ENCODE measurements at regions not wholly inside any gene's neighbourhood (a gene's known extent, or its start where the extent isn't known, plus 50 kb on each side); places are given as distances from the start of the nearest gene placed in this dataset.
"Not testable (repeated sequence)": the region's sequence is repeated elsewhere in the genome, so short reads cannot be mapped to it uniquely, and the experiment has no call there.

DNA sequence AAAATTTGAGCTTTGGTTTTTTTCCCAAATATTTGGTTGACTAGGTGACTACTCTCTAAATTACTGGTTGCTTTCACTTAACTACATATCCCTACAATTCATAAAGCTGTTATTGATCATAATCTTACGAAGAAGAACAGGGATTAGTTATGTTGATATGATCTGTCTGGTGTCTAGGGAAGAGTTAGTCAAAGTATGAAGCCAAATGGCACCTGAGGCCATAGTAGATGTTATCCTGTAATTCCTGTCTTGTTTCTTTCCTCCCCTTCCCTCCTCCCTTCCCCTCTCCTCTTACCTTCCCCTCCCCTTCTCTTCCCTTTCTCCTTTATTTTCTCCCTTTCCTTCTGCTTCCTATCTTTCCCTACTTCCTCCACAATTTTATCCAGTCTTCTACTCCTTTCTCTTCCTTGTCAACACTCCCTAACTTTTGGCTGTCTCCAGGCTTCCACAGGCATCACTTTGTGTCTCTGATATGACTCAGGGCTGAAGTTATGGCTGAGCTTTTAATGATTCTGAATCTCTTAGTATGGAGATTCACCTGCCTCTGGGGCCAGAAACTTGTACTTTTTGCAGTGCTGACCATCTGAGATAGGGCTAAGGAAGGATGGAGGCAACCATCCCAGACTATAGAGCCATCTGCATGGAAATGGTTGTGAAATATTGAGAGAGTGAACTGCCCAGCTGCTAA is 149.9 kb upstream of the TCF4 start:
- Histone ChIP-seq H3K4me1 (ENCODE audit: control insufficient read depth, insufficient read depth, low read length) (no peaks in the 10 kb centered on the region), H3K9ac (ENCODE audit: low read length) (no peak overlapping the region), H3K27me3 (ENCODE audit: control insufficient read depth, insufficient read depth, low read length) (no peaks in the 10 kb centered on the region), H3K4me3 (ENCODE audit: low read length) (no peak overlapping the region), H3K36me3 (ENCODE audit: control insufficient read depth, insufficient read depth, low read length) (no peaks in the 10 kb centered on the region), H3K27ac (ENCODE audit: low read depth, low read length) (no peak overlapping the region)

DNA sequence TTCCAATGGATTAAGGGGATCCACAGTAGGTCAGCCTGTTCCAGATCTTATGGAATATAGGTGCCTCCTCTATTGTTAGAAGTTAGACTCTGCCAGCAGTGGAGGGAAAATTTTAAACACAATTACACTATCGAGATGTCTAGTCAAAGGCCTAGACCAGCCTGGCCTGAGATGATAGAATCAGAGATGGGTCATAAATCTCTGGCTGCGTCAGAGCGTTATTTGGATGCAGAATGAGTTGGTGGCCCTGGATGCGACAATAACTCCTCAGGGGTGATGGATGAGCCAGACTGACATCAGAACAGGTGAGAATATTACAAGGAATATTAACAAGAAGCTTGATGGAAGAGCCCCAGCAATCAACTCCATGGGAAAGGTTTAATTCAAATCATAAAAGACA is 149.3 kb upstream of the TCF4 start:
- H3K9ac ChIP-seq (ENCODE audit: low read length), result no peak overlapping the region
- no peaks in the 10 kb centered on the region for H3K27me3 ChIP-seq (ENCODE audit: control insufficient read depth, insufficient read depth, low read length)
- H3K4me1 ChIP-seq (ENCODE audit: control insufficient read depth, insufficient read depth, low read length), result no peaks in the 10 kb centered on the region

DNA sequence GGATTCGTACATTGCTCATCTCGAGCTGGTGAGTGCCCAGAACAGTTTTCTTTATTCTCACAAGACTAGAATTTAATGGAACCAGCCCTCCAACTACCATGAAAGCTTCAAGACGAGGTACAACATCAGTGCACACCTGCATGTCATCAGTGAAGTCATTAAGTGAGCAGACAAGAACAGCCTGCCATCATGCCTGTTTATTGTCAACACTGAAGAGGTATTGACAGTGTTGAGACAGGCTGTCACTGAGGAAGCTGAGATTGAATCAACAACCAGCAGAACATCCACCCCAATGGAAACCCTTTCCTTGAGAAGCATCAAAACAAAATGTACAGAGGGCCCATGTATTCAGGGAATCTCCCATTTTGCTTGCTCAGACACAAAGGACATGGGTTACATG is 148.0 kb upstream of the TCF4 start:
- no peaks in the 10 kb centered on the region for H3K27me3 ChIP-seq (ENCODE audit: control insufficient read depth, insufficient read depth, low read length)
- H3K36me3 ChIP-seq (ENCODE audit: control insufficient read depth, insufficient read depth, low read length), result no peaks in the 10 kb centered on the region
- H3K4me1 ChIP-seq (ENCODE audit: control insufficient read depth, insufficient read depth, low read length), result no peaks in the 10 kb centered on the region
- H3K9ac ChIP-seq (ENCODE audit: low read length), result no peak overlapping the region
- H3K4me3 ChIP-seq (ENCODE audit: low read length), result no peak overlapping the region
- H3K27ac ChIP-seq (ENCODE audit: low read depth, low read length), result no peak overlapping the region

More for the DNA sequence above, 149.3 kb upstream of the TCF4 start:
- H3K36me3 ChIP-seq (ENCODE audit: control insufficient read depth, insufficient read depth, low read length), result no peaks in the 10 kb centered on the region
- no peak overlapping the region for H3K4me3 ChIP-seq (ENCODE audit: low read length)
- H3K27ac ChIP-seq (ENCODE audit: low read depth, low read length), result no peak overlapping the region

- Histone ChIP-seq H3K27me3 (ENCODE audit: control insufficient read depth, insufficient read depth, low read length) (no peaks in the 10 kb centered on the region), H3K4me3 (ENCODE audit: low read length) (no peak overlapping the region)
Measured at GRCh38 chr18:55735199-55735855, 147.3 kb upstream of the TCF4 start.

DNA sequence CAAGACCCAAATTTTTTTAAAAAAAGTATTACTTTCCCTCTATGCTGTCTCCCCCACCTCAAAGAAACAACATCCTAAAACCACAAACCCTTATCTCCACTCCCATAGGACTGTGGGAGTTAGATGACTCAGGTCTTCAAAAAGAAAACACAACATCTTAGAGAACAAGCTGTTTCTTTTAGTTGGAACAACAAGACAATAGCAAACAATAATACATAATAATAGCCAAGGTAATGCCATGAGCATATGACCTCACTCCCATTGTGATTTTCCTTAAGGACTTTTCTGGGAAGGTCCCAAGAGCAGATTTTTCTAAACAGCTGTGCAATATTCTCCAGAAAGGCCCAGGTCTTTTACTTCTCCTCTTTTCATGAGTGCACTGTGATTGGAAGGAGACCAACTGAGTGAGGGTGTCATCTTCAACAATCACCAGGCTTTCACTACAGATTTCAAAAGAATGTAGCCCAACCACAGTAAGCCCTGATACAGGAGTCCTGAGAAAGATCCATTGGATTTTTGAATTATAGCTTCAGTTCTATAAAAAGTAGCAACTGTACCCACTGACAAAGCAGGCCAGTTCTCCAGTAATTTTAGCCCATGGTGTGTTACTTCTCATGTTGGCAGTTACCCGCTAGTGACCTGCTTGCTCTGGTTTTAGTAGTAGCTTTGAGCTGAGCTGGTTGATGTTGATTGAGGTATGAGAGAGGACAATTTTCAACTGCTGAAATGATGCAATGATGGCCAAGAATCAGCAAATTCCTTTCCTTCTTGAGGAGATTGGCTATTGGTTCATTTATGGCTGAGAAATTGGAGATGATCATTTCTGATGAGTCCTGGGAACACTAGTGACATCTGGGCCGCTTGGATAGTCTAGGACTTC is 144.5 kb upstream of the TCF4 start:
- no peaks in the 10 kb centered on the region for H3K36me3 ChIP-seq (ENCODE audit: control insufficient read depth, insufficient read depth, low read length)
- no peak overlapping the region for H3K9ac ChIP-seq (ENCODE audit: low read length)
- no peaks in the 10 kb centered on the region for H3K27me3 ChIP-seq (ENCODE audit: control insufficient read depth, insufficient read depth, low read length)
- H3K4me1 ChIP-seq (ENCODE audit: control insufficient read depth, insufficient read depth, low read length), result no peaks in the 10 kb centered on the region
- H3K4me3 ChIP-seq (ENCODE audit: low read length), result no peak overlapping the region
- H3K27ac ChIP-seq (ENCODE audit: low read depth, low read length), result no peak overlapping the region

More at GRCh38 chr18:55735199-55735855, 147.3 kb upstream of the TCF4 start:
- no peak overlapping the region for H3K27ac ChIP-seq (ENCODE audit: low read depth, low read length)
- no peaks in the 10 kb centered on the region for H3K36me3 ChIP-seq (ENCODE audit: control insufficient read depth, insufficient read depth, low read length)
- no peaks in the 10 kb centered on the region for H3K4me1 ChIP-seq (ENCODE audit: control insufficient read depth, insufficient read depth, low read length)
- no peak overlapping the region for H3K9ac ChIP-seq (ENCODE audit: low read length)

- H3K4me1 ChIP-seq (ENCODE audit: control insufficient read depth, insufficient read depth, low read length), result no peaks in the 10 kb centered on the region
- H3K36me3 ChIP-seq (ENCODE audit: control insufficient read depth, insufficient read depth, low read length), result no peaks in the 10 kb centered on the region
- no peaks in the 10 kb centered on the region for H3K27me3 ChIP-seq (ENCODE audit: control insufficient read depth, insufficient read depth, low read length)
- no peak overlapping the region for H3K9ac ChIP-seq (ENCODE audit: low read length)
- H3K27ac ChIP-seq (ENCODE audit: low read depth, low read length), result no peak overlapping the region
- H3K4me3 ChIP-seq (ENCODE audit: low read length), result no peak overlapping the region
Measured at GRCh38 chr18:55731594-55732042, 143.6 kb upstream of the TCF4 start.

DNA sequence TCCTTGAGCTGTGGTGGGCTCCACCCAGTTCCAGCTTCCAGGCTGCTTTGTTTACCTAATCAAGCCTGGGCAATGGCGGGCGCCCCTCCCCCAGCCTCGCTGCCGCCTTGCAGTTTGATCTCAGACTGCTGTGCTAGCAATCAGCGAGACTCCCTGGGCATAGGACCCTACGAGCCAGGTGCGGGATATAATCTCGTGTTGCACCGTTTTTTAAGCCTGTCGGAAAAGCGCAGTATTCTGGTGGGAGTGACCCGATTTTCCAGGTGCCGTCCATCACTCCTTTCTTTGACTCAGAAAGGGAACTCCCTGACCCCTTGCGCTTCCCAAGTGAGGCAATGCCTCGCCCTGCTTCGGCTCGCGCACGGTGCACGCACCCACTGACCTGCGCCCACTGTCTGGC is 133.0 kb upstream of the TCF4 start:
- not testable (repeated sequence) for H3K4me1 ChIP-seq (ENCODE audit: control insufficient read depth, insufficient read depth, low read length); H3K27me3 ChIP-seq (ENCODE audit: control insufficient read depth, insufficient read depth, low read length)

DNA sequence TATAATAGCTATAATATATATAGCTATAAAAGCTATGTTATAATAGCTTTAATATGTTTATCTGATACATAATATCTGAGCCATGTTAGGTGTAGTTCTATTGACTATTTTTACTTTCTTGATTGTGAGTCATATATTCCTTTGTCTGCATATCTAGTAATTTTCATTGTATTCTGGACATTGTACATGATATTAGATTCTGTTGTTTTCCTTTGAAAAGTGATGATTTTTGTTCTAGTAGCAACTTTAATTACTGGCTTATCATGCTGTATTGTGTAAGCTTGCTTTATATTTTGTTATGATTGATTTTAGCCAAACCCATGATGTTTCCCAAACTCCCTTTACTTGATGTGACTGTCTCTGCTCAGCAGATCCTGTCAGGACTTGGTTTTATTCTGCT is 125.7 kb upstream of the TCF4 start:
- no peak overlapping the region for H3K9ac ChIP-seq (ENCODE audit: low read length)
- no peak overlapping the region for H3K4me3 ChIP-seq (ENCODE audit: low read length)
- H3K4me1 ChIP-seq (ENCODE audit: control insufficient read depth, insufficient read depth, low read length), result no peaks in the 10 kb centered on the region
- H3K27ac ChIP-seq (ENCODE audit: low read depth, low read length), result no peak overlapping the region
- no peaks in the 10 kb centered on the region for H3K27me3 ChIP-seq (ENCODE audit: control insufficient read depth, insufficient read depth, low read length)
- H3K36me3 ChIP-seq (ENCODE audit: control insufficient read depth, insufficient read depth, low read length), result no peaks in the 10 kb centered on the region

More for the DNA sequence above, 133.0 kb upstream of the TCF4 start:
- not testable (repeated sequence) for H3K9ac ChIP-seq (ENCODE audit: low read length); H3K27ac ChIP-seq (ENCODE audit: low read depth, low read length); H3K36me3 ChIP-seq (ENCODE audit: control insufficient read depth, insufficient read depth, low read length); H3K4me3 ChIP-seq (ENCODE audit: low read length)

DNA sequence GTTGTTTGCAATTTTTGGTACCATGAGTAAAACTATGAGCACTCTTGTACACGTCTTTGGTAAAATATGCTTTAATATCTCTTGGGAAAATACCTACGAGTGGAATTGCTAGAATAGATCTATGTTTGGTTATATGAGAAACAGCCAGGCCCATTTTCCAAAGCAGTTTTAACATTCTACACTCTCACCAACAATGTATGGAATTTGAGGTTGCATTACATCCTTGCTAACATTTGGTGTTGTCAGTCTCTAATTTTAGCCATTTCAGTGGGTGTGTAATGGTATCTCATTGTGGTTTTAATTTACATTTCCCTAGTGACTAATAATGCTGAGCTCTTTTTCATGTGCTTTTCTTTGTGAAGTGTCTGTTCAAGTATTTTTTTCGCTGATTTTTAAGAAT is 118.9 kb upstream of the TCF4 start:
- no peaks in the 10 kb centered on the region for H3K36me3 ChIP-seq (ENCODE audit: control insufficient read depth, insufficient read depth, low read length)
- no peak overlapping the region for H3K27ac ChIP-seq (ENCODE audit: low read depth, low read length)
- no peak overlapping the region for H3K9ac ChIP-seq (ENCODE audit: low read length)
- H3K4me1 ChIP-seq (ENCODE audit: control insufficient read depth, insufficient read depth, low read length), result no peaks in the 10 kb centered on the region
- no peak overlapping the region for H3K4me3 ChIP-seq (ENCODE audit: low read length)
- no peaks in the 10 kb centered on the region for H3K27me3 ChIP-seq (ENCODE audit: control insufficient read depth, insufficient read depth, low read length)

DNA sequence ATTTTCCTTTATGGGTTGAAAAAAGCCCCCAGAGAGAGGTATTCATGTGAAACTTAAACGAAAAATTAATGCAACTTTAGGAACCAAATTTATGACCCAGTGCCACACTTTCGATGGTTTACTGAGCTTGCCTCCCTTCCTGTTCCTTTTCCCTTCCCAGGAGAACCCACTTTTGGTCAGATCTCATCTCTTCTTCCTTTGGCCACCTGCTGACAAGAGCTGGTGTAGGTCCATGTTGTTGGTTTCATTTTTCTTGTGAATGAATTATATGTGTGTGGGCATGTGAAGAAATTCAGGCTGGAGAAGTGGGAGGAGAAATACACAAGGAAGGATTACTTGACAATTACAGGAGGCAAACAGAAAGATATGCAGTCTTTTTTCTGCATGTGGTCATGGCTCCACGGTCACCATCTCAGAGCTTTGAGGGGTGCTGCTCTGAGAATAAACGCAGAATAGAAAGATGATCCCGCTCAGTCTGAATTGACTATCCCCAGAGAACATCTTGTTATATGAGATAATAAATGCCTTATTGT is 111.3 kb upstream of the TCF4 start:
- no peak overlapping the region for H3K9ac ChIP-seq (ENCODE audit: low read length)
- no peaks in the 10 kb centered on the region for H3K4me1 ChIP-seq (ENCODE audit: control insufficient read depth, insufficient read depth, low read length)
- H3K36me3 ChIP-seq (ENCODE audit: control insufficient read depth, insufficient read depth, low read length), result no peaks in the 10 kb centered on the region
- no peaks in the 10 kb centered on the region for H3K27me3 ChIP-seq (ENCODE audit: control insufficient read depth, insufficient read depth, low read length)
- no peak overlapping the region for H3K27ac ChIP-seq (ENCODE audit: low read depth, low read length)
- H3K4me3 ChIP-seq (ENCODE audit: low read length), result no peak overlapping the region

- H3K9ac ChIP-seq (ENCODE audit: low read length), result no peak overlapping the region
Measured at GRCh38 chr18:55696811-55697210, 108.8 kb upstream of the TCF4 start.

GRCh38 chr18:55695091-55695490 is 107.1 kb upstream of the TCF4 start:
- no peaks in the 10 kb centered on the region for H3K36me3 ChIP-seq (ENCODE audit: control insufficient read depth, insufficient read depth, low read length)
- H3K4me1 ChIP-seq (ENCODE audit: control insufficient read depth, insufficient read depth, low read length), result no peaks in the 10 kb centered on the region
- H3K9ac ChIP-seq (ENCODE audit: low read length), result no peak overlapping the region
- no peak overlapping the region for H3K4me3 ChIP-seq (ENCODE audit: low read length)
- no peak overlapping the region for H3K27ac ChIP-seq (ENCODE audit: low read depth, low read length)
- H3K27me3 ChIP-seq (ENCODE audit: control insufficient read depth, insufficient read depth, low read length), result no peaks in the 10 kb centered on the region

More at GRCh38 chr18:55696811-55697210, 108.8 kb upstream of the TCF4 start:
- no peak overlapping the region for H3K4me3 ChIP-seq (ENCODE audit: low read length)
- H3K36me3 ChIP-seq (ENCODE audit: control insufficient read depth, insufficient read depth, low read length), result no peaks in the 10 kb centered on the region
- H3K27me3 ChIP-seq (ENCODE audit: control insufficient read depth, insufficient read depth, low read length), result no peaks in the 10 kb centered on the region
- no peak overlapping the region for H3K27ac ChIP-seq (ENCODE audit: low read depth, low read length)
- no peaks in the 10 kb centered on the region for H3K4me1 ChIP-seq (ENCODE audit: control insufficient read depth, insufficient read depth, low read length)

Data from rectal smooth muscle tissue (tissue), 1 donor.